Upper lobe of right lung (tissue), 1 donor: ENCODE measurements at regions not wholly inside any gene's neighbourhood (a gene's known extent, or its start where the extent isn't known, plus 50 kb on each side); places are given as distances from the start of the nearest gene placed in this dataset.
"Not testable (repeated sequence)": the region's sequence is repeated elsewhere in the genome, so short reads cannot be mapped to it uniquely, and the experiment has no call there.

Experiments
- ATAC-seq: fragments of 200-7000 bp; cut with Tn5 transposase; one replicate; pipeline ENCODE4 v1.9.1; 2020; ENCODE audit warnings: mild to moderate bottlenecking, moderate library complexity
- DNase-seq: peaks from one replicate; pipeline ENCODE4 v3.0.0-alpha.2; 2020
- H3K27ac ChIP-seq: fragments of 200-600 bp; one replicate; pipeline ENCODE4 v1.8.0; 2022
- H3K27me3 ChIP-seq: fragments of 200-600 bp; one replicate; pipeline ENCODE4 v1.8.0; 2022; ENCODE audit warnings: mild to moderate bottlenecking
- H3K36me3 ChIP-seq: fragments of 200-600 bp; one replicate; pipeline ENCODE4 v1.8.0; 2022
- H3K4me1 ChIP-seq: fragments of 200-600 bp; one replicate; pipeline ENCODE4 v1.8.0; 2022
- H3K4me3 ChIP-seq: fragments of 200-600 bp; one replicate; pipeline ENCODE4 v1.8.0; 2022; ENCODE audit warnings: mild to moderate bottlenecking
- H3K9me3 ChIP-seq: fragments of 200-600 bp; one replicate; pipeline ENCODE4 v1.8.0; 2022
- CTCF ChIP-seq: fragments of 200-600 bp; IDR thresholded peaks from one replicate; pipeline ENCODE4 v1.8.0; 2022; ENCODE audit warnings: antibody characterized with exemption
- intact Hi-C: fragments of 100-400 bp; cut with DNase I; formaldehyde crosslinking; loops from one replicate; pipeline ENCODE4 v1.11.0; 2022
- donor health status: DM: no; HTN: yes; CAD: no; lungs with severe emphysema.

- ATAC-seq (no peak), DNase-seq (no peak)
- intact Hi-C loops, result no loop called here
- Histone ChIP-seq H3K9me3 (no peaks in the 10 kb centered on the region), H3K4me3 (no peak overlapping the region), H3K36me3 (no peaks in the 10 kb centered on the region), H3K27ac (no peak overlapping the region), H3K4me1 (no peaks in the 10 kb centered on the region), H3K27me3 (no peaks in the 10 kb centered on the region)
- TF ChIP-seq CTCF, result no peak
Measured at GRCh38 chr7:16369855-16370254, 51.5 kb downstream of the CRPPA start.

- ATAC-seq, H3K4me1 ChIP-seq, intact Hi-C loops, H3K36me3 ChIP-seq, DNase-seq, H3K4me3 ChIP-seq, H3K9me3 ChIP-seq, H3K27me3 ChIP-seq, H3K27ac ChIP-seq: not testable (repeated sequence)
Measured at GRCh38 chr7:16369309-16369708, 52.0 kb downstream of the CRPPA start.

- no peak for ATAC-seq
- no peak overlapping the region for H3K27ac ChIP-seq
- no peaks in the 10 kb centered on the region for H3K36me3 ChIP-seq
- DNase-seq, result no peak
- H3K4me3 ChIP-seq, result no peak overlapping the region
- no peak for TF ChIP-seq CTCF
- H3K27me3 ChIP-seq, result no peaks in the 10 kb centered on the region
- H3K4me1 ChIP-seq, result no peaks in the 10 kb centered on the region
- intact Hi-C loops, result no loop called here
- H3K9me3 ChIP-seq, result no peaks in the 10 kb centered on the region
Measured at GRCh38 chr7:16368885-16369284, 52.5 kb downstream of the CRPPA start.

- no peaks in the 10 kb centered on the region for H3K36me3 ChIP-seq
- no peak overlapping the region for H3K4me3 ChIP-seq
- intact Hi-C loops, result no loop called here
- ATAC-seq (no peak), DNase-seq (no peak)
- no peak overlapping the region for H3K27ac ChIP-seq
- no peaks in the 10 kb centered on the region for H3K4me1 ChIP-seq
- H3K9me3 ChIP-seq, result no peaks in the 10 kb centered on the region
- TF ChIP-seq CTCF, result no peak
- H3K27me3 ChIP-seq, result no peaks in the 10 kb centered on the region
Measured at GRCh38 chr7:16367115-16367514, 54.2 kb downstream of the CRPPA start.

GRCh38 chr7:16365952-16366351 is 55.4 kb downstream of the CRPPA start:
- TF ChIP-seq CTCF, result no peak
- no peaks in the 10 kb centered on the region for H3K4me1 ChIP-seq
- no peak overlapping the region for H3K4me3 ChIP-seq
- no peak for ATAC-seq
- intact Hi-C loops, result no loop called here
- no peak overlapping the region for H3K27ac ChIP-seq
- no peaks in the 10 kb centered on the region for H3K9me3 ChIP-seq
- no peak for DNase-seq
- no peaks in the 10 kb centered on the region for H3K36me3 ChIP-seq
- no peaks in the 10 kb centered on the region for H3K27me3 ChIP-seq

GRCh38 chr7:16365177-16365576 is 56.2 kb downstream of the CRPPA start:
- no peak for TF ChIP-seq CTCF
- ATAC-seq (no peak), DNase-seq (no peak)
- Histone ChIP-seq H3K9me3 (no peaks in the 10 kb centered on the region), H3K4me3 (no peak overlapping the region), H3K36me3 (no peaks in the 10 kb centered on the region), H3K27ac (no peak overlapping the region), H3K4me1 (no peaks in the 10 kb centered on the region), H3K27me3 (no peaks in the 10 kb centered on the region)
- intact Hi-C loops, result no loop called here
